WTC11 (cell line): ENCODE measurements at regions not wholly inside any gene's neighbourhood (a gene's known extent, or its start where the extent isn't known, plus 50 kb on each side); places are given as distances from the start of the nearest gene placed in this dataset.

Experiments used
- ATAC-seq: fragments of 200-7000 bp; cut with Tn5 transposase; 2 replicates; pipeline ENCODE4 v1.10.0; 2021; ENCODE audit warnings: mild to moderate bottlenecking, moderate library complexity
- CTCF ChIA-PET: fragments of 300-600 bp; sonication (Branson Sonifier 250); formaldehyde crosslinking; loops from one replicate; lab custom pipeline; 2021; ENCODE audit warnings: antibody characterized with exemption; lab: Charles Lee
- POLR2A ChIA-PET: fragments of 350-600 bp; sonication (Branson Sonifier 250); formaldehyde crosslinking; loops from one replicate; lab custom pipeline; 2021; ENCODE audit warnings: antibody characterized with exemption; lab: Charles Lee
- DNase-seq: peaks from one replicate; pipeline ENCODE4 v3.0.0; 2021; ENCODE audit warnings: low spot score
- H3K27ac Mint-ChIP-seq: 2 replicates; pipeline ENCODE4 v1.8.0; 2021; ENCODE audit warnings: mixed read lengths
- H3K27me3 Mint-ChIP-seq: 2 replicates; pipeline ENCODE4 v1.8.0; 2021; ENCODE audit warnings: low read depth, mild to moderate bottlenecking, moderate library complexity, mixed read lengths
- H3K36me3 Mint-ChIP-seq: 2 replicates; pipeline ENCODE4 v1.8.0; 2021; ENCODE audit warnings: mixed read lengths
- H3K4me1 Mint-ChIP-seq: 2 replicates; pipeline ENCODE4 v1.8.0; 2022; ENCODE audit warnings: mixed read lengths
- H3K4me3 Mint-ChIP-seq: 2 replicates; pipeline ENCODE4 v1.8.0; 2021; ENCODE audit warnings: mild to moderate bottlenecking, moderate library complexity, mixed read lengths
- H3K9me3 Mint-ChIP-seq: 2 replicates; pipeline ENCODE4 v1.8.0; 2021; ENCODE audit warnings: mixed read lengths
- CBFB ChIP-seq: sonication (generic); formaldehyde crosslinking; IDR thresholded peaks from 2 replicates; pipeline ENCODE4 v1.8.1; 2022; ENCODE audit warnings: mild to moderate bottlenecking, low read depth, missing genetic modification reagents
- GRHL2 ChIP-seq: fragments of 250-450 bp; sonication (Bioruptor Pico); IDR thresholded peaks from 2 replicates; pipeline ENCODE4 v1.8.0; 2022; ENCODE audit warnings: mild to moderate bottlenecking, moderate library complexity; ENCODE audit not compliant: insufficient replicate concordance, severe bottlenecking
- HMGA2 ChIP-seq: fragments of 250-450 bp; sonication (Bioruptor Pico); IDR thresholded peaks from 2 replicates; pipeline ENCODE4 v1.4.0; 2021; ENCODE audit warnings: mild to moderate bottlenecking, moderate library complexity
- NFATC4 ChIP-seq: fragments of 250-450 bp; sonication (Bioruptor Pico); IDR thresholded peaks from 2 replicates; pipeline ENCODE4 v1.9.0; 2021; ENCODE audit warnings: mild to moderate bottlenecking
- SMAD3 ChIP-seq: sonication (generic); formaldehyde crosslinking; IDR thresholded peaks from 2 replicates; pipeline ENCODE4 v1.8.0; 2022; ENCODE audit warnings: missing genetic modification reagents, mild to moderate bottlenecking, borderline replicate concordance
- SMAD4 ChIP-seq: sonication (generic); formaldehyde crosslinking; IDR thresholded peaks from 2 replicates; pipeline ENCODE4 v1.8.0; 2022; ENCODE audit warnings: mild to moderate bottlenecking, missing genetic modification reagents
- TCF7 ChIP-seq: sonication (generic); formaldehyde crosslinking; IDR thresholded peaks from 2 replicates; pipeline ENCODE4 v1.8.0; 2022; ENCODE audit warnings: mild to moderate bottlenecking, low read depth, missing genetic modification reagents, moderate library complexity
- TP53 ChIP-seq: sonication (generic); formaldehyde crosslinking; IDR thresholded peaks from 2 replicates; pipeline ENCODE4 v1.8.1; 2023; ENCODE audit warnings: mild to moderate bottlenecking, missing genetic modification reagents
- ZNF219 ChIP-seq: sonication (generic); formaldehyde crosslinking; IDR thresholded peaks from 2 replicates; pipeline ENCODE4 v1.8.0; 2023; ENCODE audit warnings: missing genetic modification reagents, mild to moderate bottlenecking, borderline replicate concordance
- ZNF317 ChIP-seq: sonication (generic); formaldehyde crosslinking; IDR thresholded peaks from 2 replicates; pipeline ENCODE4 v1.8.1; 2023; ENCODE audit warnings: low read depth, mild to moderate bottlenecking, moderate library complexity, missing genetic modification reagents, borderline replicate concordance
- ZNF396 ChIP-seq: fragments of 250-450 bp; sonication (Bioruptor Pico); IDR thresholded peaks from 2 replicates; pipeline ENCODE4 v1.8.0; 2021; ENCODE audit warnings: mild to moderate bottlenecking, moderate library complexity, borderline replicate concordance
- TF ChIP-seq, protein P1 (sequence below): sonication (generic); formaldehyde crosslinking; IDR thresholded peaks from 2 replicates; pipeline ENCODE4 v1.8.1; 2023; ENCODE audit warnings: mild to moderate bottlenecking, missing genetic modification reagents, borderline replicate concordance
- TF ChIP-seq, protein P2 (sequence below): sonication (generic); formaldehyde crosslinking; IDR thresholded peaks from 2 replicates; pipeline ENCODE4 v1.8.1; 2023; ENCODE audit warnings: mild to moderate bottlenecking, missing genetic modification reagents
- TF ChIP-seq, protein P3 (sequence below): sonication (generic); formaldehyde crosslinking; IDR thresholded peaks from 2 replicates; pipeline ENCODE4 v1.8.0; 2022; ENCODE audit warnings: mild to moderate bottlenecking, missing genetic modification reagents
- TF ChIP-seq, protein P4 (sequence below): fragments of 250-450 bp; sonication (Bioruptor Pico); conservative IDR thresholded peaks from 2 replicates; pipeline ENCODE4 v1.9.0; 2021; ENCODE audit warnings: mild to moderate bottlenecking
- TF ChIP-seq, protein P5 (sequence below): sonication (generic); formaldehyde crosslinking; IDR thresholded peaks from 2 replicates; pipeline ENCODE4 v1.8.0; 2022; ENCODE audit warnings: mild to moderate bottlenecking, missing genetic modification reagents
- TF ChIP-seq, protein P6 (sequence below): fragments of 250-450 bp; sonication (Bioruptor Pico); IDR thresholded peaks from 2 replicates; pipeline ENCODE4 v1.9.0; 2021; ENCODE audit warnings: mild to moderate bottlenecking, borderline replicate concordance

DNA sequence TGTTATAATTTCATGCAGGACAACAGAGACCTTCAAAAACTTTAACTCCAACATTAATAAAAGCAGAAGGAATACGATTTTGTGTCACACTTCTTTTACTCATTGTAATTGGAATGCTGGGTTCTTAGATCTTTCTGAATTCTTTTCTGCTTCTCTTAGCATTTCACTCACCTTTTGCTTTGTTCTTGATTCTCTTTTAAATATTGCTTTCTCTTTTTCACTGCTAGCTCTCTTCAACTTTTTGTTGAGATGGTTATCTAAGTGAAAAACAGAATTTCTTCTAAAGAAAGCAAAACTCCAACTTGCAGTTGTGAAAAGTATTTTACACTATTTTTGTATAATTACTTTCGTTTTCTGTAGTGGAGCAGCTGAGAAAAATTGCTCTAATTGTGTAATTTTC is 212.6 kb upstream of the KIF2A start:
- no peak for DNase-seq
- ChIA-PET POLR2A (no interaction called here), CTCF (no interaction called here)
- no peaks in the 10 kb centered on the region for H3K36me3 Mint-ChIP-seq
- peaks cover 7% of the 10 kb centered on the region for H3K4me1 Mint-ChIP-seq
- TF ChIP-seq SMAD3 (CRISPR knock-in tag), result no peak
- TF ChIP-seq CBFB (CRISPR knock-in tag), result no peak
- no peak for TF ChIP-seq ZNF219
- TF ChIP-seq, protein P1, sequence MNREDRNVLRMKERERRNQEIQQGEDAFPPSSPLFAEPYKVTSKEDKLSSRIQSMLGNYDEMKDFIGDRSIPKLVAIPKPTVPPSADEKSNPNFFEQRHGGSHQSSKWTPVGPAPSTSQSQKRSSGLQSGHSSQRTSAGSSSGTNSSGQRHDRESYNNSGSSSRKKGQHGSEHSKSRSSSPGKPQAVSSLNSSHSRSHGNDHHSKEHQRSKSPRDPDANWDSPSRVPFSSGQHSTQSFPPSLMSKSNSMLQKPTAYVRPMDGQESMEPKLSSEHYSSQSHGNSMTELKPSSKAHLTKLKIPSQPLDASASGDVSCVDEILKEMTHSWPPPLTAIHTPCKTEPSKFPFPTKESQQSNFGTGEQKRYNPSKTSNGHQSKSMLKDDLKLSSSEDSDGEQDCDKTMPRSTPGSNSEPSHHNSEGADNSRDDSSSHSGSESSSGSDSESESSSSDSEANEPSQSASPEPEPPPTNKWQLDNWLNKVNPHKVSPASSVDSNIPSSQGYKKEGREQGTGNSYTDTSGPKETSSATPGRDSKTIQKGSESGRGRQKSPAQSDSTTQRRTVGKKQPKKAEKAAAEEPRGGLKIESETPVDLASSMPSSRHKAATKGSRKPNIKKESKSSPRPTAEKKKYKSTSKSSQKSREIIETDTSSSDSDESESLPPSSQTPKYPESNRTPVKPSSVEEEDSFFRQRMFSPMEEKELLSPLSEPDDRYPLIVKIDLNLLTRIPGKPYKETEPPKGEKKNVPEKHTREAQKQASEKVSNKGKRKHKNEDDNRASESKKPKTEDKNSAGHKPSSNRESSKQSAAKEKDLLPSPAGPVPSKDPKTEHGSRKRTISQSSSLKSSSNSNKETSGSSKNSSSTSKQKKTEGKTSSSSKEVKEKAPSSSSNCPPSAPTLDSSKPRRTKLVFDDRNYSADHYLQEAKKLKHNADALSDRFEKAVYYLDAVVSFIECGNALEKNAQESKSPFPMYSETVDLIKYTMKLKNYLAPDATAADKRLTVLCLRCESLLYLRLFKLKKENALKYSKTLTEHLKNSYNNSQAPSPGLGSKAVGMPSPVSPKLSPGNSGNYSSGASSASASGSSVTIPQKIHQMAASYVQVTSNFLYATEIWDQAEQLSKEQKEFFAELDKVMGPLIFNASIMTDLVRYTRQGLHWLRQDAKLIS, result no peak
- TF ChIP-seq, protein P2, sequence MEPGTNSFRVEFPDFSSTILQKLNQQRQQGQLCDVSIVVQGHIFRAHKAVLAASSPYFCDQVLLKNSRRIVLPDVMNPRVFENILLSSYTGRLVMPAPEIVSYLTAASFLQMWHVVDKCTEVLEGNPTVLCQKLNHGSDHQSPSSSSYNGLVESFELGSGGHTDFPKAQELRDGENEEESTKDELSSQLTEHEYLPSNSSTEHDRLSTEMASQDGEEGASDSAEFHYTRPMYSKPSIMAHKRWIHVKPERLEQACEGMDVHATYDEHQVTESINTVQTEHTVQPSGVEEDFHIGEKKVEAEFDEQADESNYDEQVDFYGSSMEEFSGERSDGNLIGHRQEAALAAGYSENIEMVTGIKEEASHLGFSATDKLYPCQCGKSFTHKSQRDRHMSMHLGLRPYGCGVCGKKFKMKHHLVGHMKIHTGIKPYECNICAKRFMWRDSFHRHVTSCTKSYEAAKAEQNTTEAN, result no peak
- TF ChIP-seq, protein P3, sequence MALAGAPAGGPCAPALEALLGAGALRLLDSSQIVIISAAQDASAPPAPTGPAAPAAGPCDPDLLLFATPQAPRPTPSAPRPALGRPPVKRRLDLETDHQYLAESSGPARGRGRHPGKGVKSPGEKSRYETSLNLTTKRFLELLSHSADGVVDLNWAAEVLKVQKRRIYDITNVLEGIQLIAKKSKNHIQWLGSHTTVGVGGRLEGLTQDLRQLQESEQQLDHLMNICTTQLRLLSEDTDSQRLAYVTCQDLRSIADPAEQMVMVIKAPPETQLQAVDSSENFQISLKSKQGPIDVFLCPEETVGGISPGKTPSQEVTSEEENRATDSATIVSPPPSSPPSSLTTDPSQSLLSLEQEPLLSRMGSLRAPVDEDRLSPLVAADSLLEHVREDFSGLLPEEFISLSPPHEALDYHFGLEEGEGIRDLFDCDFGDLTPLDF (CRISPR knock-in tag), result no peak
- TF ChIP-seq ZNF396 (CRISPR knock-in tag), result no peak
- no peak for TF ChIP-seq ZNF317 (CRISPR knock-in tag)
- TF ChIP-seq TCF7, result no peak
- TF ChIP-seq HMGA2 (CRISPR knock-in tag), result no peak
- no peak for TF ChIP-seq TP53
- no peak for TF ChIP-seq NFATC4 (CRISPR knock-in tag)
- no peak for TF ChIP-seq SMAD4
- TF ChIP-seq, protein P4, sequence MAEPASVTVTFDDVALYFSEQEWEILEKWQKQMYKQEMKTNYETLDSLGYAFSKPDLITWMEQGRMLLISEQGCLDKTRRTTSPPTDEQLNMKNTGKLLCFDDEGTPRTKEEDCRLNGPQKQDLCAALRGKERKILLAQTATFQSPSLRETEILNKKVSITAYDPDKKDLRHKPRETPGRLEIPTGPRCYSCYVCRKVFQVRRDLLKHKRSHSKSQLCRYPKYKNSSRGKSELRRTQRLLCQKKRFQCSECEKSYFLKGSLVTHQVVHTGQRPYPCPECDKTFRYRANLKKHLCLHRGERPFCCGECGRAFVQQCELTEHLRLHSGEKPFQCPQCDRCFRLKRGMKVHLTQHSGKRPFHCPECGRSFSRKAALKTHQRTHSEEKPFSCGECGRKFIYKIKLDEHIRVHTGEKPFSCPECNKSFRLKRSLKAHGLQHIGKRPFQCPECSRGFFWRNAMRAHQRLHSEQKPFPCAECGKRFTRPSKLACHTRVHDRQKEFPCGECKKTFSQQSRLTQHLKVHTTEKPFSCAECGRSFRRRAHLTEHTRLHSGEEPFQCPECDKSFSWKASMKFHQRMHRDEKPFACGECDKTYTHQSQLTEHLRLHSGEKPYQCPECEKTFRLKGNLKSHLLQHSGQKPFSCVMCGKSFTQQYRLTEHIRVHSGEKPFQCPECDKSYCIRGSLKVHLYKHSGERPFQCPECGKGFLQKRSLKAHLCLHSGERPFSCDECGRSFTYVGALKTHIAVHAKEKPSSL (CRISPR knock-in tag), result no peak
- TF ChIP-seq, protein P5, sequence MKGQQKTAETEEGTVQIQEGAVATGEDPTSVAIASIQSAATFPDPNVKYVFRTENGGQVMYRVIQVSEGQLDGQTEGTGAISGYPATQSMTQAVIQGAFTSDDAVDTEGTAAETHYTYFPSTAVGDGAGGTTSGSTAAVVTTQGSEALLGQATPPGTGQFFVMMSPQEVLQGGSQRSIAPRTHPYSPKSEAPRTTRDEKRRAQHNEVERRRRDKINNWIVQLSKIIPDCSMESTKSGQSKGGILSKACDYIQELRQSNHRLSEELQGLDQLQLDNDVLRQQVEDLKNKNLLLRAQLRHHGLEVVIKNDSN (CRISPR knock-in tag), result no peak
- no peak for ATAC-seq
- no peak overlapping the region for H3K4me3 Mint-ChIP-seq
- H3K9me3 Mint-ChIP-seq, result no peaks in the 10 kb centered on the region; the same call in 1 of the 2 replicates
- H3K27me3 Mint-ChIP-seq, result no peaks in the 10 kb centered on the region
- H3K27ac Mint-ChIP-seq, result no peak overlapping the region

DNA sequence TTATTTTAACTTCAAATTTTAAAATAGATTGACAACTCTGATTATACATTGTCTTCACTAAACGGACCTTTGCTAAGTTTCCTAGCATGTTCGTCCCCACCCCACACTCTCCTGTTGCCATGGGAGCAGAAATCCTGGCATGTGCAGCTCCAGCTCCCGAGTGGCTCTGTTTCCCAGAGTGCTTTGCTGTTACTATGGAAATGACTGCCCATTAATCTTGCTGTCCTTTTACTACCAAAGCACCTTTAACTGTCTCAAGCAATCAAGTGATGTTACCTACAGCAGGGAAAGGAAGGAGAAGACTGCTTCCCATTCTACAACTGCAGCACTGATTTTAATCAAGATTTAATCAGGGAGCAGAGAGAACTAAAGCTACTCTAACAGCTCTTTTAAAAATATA is 212.0 kb upstream of the KIF2A start:
- Mint-ChIP-seq H3K4me3 (no peak overlapping the region), H3K27me3 (no peaks in the 10 kb centered on the region), H3K4me1 (peaks cover 7% of the 10 kb centered on the region), H3K27ac (no peak overlapping the region), H3K36me3 (no peaks in the 10 kb centered on the region), H3K9me3 (no peaks in the 10 kb centered on the region; the same call in 1 of the 2 replicates)
- ATAC-seq, result peak; percentile 43; the same call in 1 of the 2 replicates
- CTCF ChIA-PET, result interaction anchor here (1.9 kb wide), 1 partner anchor 50 kb away, joined by 6 read pairs; no protein-coding TSS in a partner anchor
- TF ChIP-seq, protein P6, sequence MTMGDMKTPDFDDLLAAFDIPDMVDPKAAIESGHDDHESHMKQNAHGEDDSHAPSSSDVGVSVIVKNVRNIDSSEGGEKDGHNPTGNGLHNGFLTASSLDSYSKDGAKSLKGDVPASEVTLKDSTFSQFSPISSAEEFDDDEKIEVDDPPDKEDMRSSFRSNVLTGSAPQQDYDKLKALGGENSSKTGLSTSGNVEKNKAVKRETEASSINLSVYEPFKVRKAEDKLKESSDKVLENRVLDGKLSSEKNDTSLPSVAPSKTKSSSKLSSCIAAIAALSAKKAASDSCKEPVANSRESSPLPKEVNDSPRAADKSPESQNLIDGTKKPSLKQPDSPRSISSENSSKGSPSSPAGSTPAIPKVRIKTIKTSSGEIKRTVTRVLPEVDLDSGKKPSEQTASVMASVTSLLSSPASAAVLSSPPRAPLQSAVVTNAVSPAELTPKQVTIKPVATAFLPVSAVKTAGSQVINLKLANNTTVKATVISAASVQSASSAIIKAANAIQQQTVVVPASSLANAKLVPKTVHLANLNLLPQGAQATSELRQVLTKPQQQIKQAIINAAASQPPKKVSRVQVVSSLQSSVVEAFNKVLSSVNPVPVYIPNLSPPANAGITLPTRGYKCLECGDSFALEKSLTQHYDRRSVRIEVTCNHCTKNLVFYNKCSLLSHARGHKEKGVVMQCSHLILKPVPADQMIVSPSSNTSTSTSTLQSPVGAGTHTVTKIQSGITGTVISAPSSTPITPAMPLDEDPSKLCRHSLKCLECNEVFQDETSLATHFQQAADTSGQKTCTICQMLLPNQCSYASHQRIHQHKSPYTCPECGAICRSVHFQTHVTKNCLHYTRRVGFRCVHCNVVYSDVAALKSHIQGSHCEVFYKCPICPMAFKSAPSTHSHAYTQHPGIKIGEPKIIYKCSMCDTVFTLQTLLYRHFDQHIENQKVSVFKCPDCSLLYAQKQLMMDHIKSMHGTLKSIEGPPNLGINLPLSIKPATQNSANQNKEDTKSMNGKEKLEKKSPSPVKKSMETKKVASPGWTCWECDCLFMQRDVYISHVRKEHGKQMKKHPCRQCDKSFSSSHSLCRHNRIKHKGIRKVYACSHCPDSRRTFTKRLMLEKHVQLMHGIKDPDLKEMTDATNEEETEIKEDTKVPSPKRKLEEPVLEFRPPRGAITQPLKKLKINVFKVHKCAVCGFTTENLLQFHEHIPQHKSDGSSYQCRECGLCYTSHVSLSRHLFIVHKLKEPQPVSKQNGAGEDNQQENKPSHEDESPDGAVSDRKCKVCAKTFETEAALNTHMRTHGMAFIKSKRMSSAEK (CRISPR knock-in tag), result no peak
- no peak for TF ChIP-seq GRHL2 (CRISPR knock-in tag)
- POLR2A ChIA-PET, result no interaction called here
- no peak for DNase-seq
